ENCODE measurements at regions not wholly inside any gene's neighbourhood (a gene's known extent, or its start where the extent isn't known, plus 50 kb on each side); places are given as distances from the start of the nearest gene placed in this dataset.

DNA sequence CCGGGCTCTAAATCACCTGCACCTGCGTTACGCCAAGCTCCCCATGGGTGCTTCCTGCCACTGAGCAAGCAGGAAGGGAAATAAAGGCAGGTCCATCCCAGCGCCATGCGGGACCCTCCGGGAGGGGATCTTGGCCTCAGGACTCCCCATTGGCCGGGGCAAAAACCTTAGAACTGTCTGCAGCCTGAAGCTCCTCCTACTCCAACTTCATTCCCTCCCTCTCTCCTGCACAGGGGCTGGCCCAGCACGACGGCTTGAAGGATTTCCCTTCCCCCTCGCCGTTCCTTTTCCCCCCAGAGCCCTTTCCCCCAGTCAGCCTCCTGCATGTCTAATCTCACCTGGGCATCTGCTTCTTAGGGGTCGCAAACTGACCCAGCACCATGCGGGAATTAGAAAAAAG is 137.2 kb upstream of the NCOR2 start:
- no peaks in the 10 kb centered on the region for H3K9me3 ChIP-seq (ENCODE audit: low read depth)
- H3K4me3 ChIP-seq, result no peak overlapping the region
- H3K27ac ChIP-seq, result no peak overlapping the region
- no peak for DNase-seq (ENCODE audit: low read depth in 1 of 2, low spot score in 1 of 2)
- H3K36me3 ChIP-seq, result no peaks in the 10 kb centered on the region
- no peaks in the 10 kb centered on the region for H3K4me1 ChIP-seq (ENCODE audit: low read depth)
- no peaks in the 10 kb centered on the region for H3K27me3 ChIP-seq
- TF ChIP-seq, protein P1, sequence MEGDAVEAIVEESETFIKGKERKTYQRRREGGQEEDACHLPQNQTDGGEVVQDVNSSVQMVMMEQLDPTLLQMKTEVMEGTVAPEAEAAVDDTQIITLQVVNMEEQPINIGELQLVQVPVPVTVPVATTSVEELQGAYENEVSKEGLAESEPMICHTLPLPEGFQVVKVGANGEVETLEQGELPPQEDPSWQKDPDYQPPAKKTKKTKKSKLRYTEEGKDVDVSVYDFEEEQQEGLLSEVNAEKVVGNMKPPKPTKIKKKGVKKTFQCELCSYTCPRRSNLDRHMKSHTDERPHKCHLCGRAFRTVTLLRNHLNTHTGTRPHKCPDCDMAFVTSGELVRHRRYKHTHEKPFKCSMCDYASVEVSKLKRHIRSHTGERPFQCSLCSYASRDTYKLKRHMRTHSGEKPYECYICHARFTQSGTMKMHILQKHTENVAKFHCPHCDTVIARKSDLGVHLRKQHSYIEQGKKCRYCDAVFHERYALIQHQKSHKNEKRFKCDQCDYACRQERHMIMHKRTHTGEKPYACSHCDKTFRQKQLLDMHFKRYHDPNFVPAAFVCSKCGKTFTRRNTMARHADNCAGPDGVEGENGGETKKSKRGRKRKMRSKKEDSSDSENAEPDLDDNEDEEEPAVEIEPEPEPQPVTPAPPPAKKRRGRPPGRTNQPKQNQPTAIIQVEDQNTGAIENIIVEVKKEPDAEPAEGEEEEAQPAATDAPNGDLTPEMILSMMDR (IDR thresholded peaks at IDR 0.05; ENCODE audit: low read depth, low read length), result no peak

- no peak for DNase-seq (ENCODE audit: low read depth in 1 of 2, low spot score in 1 of 2)
- H3K27ac ChIP-seq, result no peak overlapping the region
- TF ChIP-seq, protein P1 (IDR thresholded peaks at IDR 0.05; ENCODE audit: low read depth, low read length), result no peak
- no peaks in the 10 kb centered on the region for H3K36me3 ChIP-seq
- H3K4me1 ChIP-seq (ENCODE audit: low read depth), result no peaks in the 10 kb centered on the region
- H3K4me3 ChIP-seq, result no peak overlapping the region
- no peaks in the 10 kb centered on the region for H3K9me3 ChIP-seq (ENCODE audit: low read depth)
- H3K27me3 ChIP-seq, result no peaks in the 10 kb centered on the region
These were observed 136.4 kb upstream of the NCOR2 start for GRCh38 chr12:124703856-124704255.

GRCh38 chr12:124702736-124703135 is 135.3 kb upstream of the NCOR2 start:
- Histone ChIP-seq H3K4me3 (no peak overlapping the region), H3K4me1 (ENCODE audit: low read depth) (no peaks in the 10 kb centered on the region), H3K9me3 (ENCODE audit: low read depth) (no peaks in the 10 kb centered on the region), H3K27ac (no peak overlapping the region), H3K27me3 (no peaks in the 10 kb centered on the region), H3K36me3 (no peaks in the 10 kb centered on the region)
- TF ChIP-seq, protein P1 (IDR thresholded peaks at IDR 0.05; ENCODE audit: low read depth, low read length), result no peak
- no peak for DNase-seq (ENCODE audit: low read depth in 1 of 2, low spot score in 1 of 2)

DNA sequence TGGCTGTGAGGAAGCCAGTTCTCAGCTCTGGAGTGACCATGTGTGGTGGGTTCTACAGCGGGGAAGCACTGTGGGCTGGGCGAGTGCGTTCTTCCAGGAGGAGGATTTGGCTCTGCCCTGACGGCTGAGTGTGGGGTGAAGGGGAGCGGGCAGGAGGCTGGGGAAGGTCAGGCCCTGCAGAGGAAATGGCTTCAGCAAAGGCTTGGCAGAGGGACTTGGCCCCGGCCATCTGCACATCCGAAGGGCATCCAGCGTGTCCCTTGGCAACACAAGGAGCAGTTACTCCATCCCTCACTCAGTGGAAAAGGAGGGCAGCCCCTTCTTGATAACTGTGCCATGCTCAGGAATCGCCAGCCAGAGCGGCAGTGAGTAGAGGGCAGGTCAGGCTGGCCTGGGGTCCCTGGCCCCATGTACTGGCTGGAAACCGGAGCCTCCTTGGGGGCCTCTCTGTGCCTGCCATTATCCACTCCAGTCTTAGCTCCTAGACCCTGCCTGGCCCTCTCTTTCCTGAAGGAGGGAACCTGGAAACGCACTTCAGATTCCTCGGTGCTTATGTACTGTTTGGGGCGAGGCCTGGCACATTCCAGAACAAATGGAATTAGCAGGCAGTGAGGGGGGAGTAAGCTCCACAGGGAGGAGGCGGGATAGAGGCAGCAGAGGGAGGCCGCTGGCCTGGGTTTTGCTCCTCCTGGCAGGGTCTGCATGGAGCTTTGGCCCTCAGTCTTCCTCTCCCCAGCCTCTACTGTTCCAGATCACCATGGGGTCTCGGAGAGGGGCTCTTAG is 133.6 kb upstream of the NCOR2 start:
- Histone ChIP-seq H3K9me3 (ENCODE audit: low read depth) (no peaks in the 10 kb centered on the region), H3K36me3 (no peaks in the 10 kb centered on the region), H3K4me3 (no peak overlapping the region), H3K27me3 (no peaks in the 10 kb centered on the region), H3K4me1 (ENCODE audit: low read depth) (no peaks in the 10 kb centered on the region), H3K27ac (no peak overlapping the region)
- TF ChIP-seq, protein P1 (IDR thresholded peaks at IDR 0.05; ENCODE audit: low read depth, low read length), result no peak
- peak; percentile 35 to 80 for DNase-seq (ENCODE audit: low read depth in 1 of 2, low spot score in 1 of 2)

- H3K27me3 ChIP-seq, result no peaks in the 10 kb centered on the region
- TF ChIP-seq, protein P1 (IDR thresholded peaks at IDR 0.05; ENCODE audit: low read depth, low read length), result no peak
- no peak for DNase-seq (ENCODE audit: low read depth in 1 of 2, low spot score in 1 of 2)
These were observed 132.5 kb upstream of the NCOR2 start for GRCh38 chr12:124699909-124700308.

More at GRCh38 chr12:124699909-124700308, 132.5 kb upstream of the NCOR2 start:
- H3K4me3 ChIP-seq, result no peak overlapping the region
- no peaks in the 10 kb centered on the region for H3K36me3 ChIP-seq
- no peaks in the 10 kb centered on the region for H3K9me3 ChIP-seq (ENCODE audit: low read depth)
- no peak overlapping the region for H3K27ac ChIP-seq
- H3K4me1 ChIP-seq (ENCODE audit: low read depth), result no peaks in the 10 kb centered on the region

Measured in cardiac muscle cell (in vitro differentiated cells and primary cell).